Superior temporal gyrus (tissue), 1 donor: ENCODE measurements at regions not wholly inside any gene's neighbourhood (a gene's known extent, or its start where the extent isn't known, plus 50 kb on each side); places are given as distances from the start of the nearest gene placed in this dataset.
"Not testable (repeated sequence)": the region's sequence is repeated elsewhere in the genome, so short reads cannot be mapped to it uniquely, and the experiment has no call there.

ENCODE experiments used
- DNase-seq: peaks from one replicate; pipeline ENCODE4 v3.0.0-alpha.2; 2016; ENCODE audit errors: extremely low spot score

DNA sequence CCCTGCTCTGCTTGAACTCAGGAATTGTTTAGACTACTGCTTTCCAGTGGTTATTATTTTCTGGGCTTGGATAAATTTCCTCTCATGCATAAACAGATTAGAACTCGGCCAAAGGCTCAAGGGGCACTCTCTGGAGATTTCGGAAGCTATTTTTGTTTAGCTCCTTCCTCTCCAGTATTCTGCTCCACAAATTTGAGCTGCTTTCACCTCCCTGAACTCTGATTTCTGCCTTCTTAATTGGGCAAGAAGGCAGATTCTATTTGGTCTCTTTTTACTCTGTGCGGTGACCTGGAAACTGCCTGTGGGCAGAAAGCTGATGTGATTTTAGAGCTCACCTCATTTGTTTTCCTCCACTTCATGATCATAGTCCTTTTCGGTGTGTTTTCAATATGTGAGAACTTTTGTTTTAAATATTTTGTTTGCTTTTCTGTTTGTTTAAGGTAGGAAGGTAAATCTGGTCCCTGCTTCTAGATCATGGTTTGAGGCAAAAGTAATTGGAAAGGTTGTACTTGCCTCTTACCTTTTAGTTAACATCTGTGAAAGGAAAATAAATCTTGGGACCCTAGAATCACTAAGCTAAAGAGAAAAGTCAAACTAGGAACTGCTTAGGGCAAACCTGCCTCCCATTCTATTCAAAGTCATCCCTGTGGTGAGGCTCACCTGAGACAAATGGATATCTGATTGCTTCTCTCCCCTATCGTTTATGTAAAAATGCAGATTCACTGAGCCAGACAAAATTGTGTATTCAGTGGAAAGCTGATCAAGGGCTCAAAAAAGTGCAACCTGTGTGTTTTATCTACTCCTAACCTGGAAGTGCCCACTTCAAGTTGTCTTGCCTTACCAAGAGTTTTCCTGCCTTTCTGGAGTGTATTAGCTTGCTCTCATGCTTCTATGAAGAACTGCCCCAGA lies 714.7 kb upstream of the PCDH20 start:
- no peak for DNase-seq

DNA sequence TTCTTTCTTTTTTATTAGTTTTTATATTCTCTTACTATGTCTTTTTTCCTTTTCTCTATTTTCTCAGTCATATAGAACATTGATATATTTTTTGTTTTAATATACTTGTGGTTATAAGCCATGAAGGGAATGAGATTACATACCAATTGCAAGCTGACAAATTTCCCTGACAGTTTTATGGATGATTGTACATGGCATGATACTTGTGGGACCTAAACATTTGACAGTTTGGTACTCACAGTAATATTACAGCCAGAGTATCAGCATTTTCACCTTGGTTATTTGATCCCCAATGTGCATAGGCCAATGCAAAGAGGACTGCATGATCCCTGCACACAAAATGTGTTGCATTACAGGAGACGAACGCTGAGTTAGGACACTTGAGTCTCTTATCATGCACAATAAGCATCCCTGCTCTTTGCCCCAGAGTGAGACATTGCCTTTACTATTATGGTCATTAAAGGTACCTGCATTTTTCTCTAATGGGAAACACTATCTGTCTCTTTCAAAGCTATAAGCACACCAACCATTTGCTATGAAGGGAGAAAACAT lies 713.4 kb upstream of the PCDH20 start:
- no peak for DNase-seq

DNA sequence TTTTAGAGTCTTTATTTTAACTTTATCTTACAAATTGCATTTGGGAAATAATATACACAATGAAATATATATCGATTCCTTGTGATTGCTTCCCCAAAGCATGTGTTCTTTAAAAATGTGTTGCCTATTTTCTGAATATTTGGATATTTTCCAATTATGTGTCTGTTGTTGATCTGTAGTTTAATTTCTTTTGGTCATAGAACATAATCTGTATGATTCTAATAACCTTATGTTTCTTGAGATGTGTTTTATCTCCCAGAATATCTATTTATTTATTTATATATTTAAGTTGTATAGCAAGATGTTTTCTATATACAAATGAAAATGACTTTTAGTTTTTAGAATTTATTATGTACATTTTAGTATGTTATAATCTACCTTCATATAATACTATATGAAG lies 710.8 kb upstream of the PCDH20 start:
- no peak for DNase-seq

DNA sequence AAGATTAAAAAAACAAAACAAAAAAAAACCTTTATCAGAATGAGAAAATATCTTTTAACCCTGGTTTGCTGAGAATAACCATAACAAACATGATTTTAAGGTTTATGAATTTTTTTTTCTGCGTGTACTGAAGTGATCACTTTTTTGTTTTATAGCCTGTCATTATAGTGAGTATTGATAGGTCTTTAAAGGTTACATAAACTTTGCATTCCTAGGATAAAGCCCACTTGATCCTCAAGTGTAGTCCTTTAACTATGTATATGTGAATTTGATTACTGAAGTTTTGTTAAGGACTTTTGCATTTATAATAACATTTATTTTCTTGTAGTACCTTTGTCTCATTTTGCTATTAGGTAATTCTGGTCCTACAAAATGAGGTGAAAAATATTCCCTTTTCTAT lies 709.8 kb upstream of the PCDH20 start:
- no peak for DNase-seq

DNA sequence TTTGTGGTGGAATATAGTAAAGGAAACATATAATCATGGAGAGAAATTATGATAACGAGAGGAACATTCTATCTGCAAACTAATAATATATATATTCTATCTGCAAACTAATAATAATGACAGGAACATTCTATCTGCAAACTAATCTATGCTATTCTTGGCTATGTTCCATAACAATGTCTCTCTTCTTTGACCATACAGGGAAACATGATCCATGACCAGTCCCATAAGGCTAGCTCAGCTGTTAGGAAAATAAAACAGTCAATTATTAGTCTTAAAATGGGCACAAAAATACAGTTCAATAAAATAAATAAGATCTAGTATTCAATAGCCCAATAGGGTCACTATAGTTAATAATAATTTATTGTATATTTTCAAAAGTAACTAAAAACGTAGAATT lies 707.8 kb upstream of the PCDH20 start:
- no peak for DNase-seq

DNA sequence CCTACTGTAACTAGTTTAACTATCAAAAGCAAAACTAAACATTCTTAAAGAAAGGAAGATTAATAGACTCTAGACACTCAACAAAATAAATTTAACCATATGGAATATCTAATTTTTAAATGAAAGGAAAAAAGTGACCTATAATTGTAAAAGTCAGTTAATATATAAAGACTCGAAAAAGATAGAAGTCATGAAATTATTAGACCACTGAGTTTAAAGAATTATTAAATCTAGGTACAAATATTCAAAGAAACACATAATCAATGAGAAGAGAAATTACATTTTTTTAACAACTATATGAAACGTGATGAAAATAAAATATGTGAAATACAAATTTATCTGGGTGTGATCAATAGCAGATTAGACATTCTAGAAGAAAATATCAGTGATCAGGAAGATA lies 706.8 kb upstream of the PCDH20 start:
- DNase-seq = no peak

DNA sequence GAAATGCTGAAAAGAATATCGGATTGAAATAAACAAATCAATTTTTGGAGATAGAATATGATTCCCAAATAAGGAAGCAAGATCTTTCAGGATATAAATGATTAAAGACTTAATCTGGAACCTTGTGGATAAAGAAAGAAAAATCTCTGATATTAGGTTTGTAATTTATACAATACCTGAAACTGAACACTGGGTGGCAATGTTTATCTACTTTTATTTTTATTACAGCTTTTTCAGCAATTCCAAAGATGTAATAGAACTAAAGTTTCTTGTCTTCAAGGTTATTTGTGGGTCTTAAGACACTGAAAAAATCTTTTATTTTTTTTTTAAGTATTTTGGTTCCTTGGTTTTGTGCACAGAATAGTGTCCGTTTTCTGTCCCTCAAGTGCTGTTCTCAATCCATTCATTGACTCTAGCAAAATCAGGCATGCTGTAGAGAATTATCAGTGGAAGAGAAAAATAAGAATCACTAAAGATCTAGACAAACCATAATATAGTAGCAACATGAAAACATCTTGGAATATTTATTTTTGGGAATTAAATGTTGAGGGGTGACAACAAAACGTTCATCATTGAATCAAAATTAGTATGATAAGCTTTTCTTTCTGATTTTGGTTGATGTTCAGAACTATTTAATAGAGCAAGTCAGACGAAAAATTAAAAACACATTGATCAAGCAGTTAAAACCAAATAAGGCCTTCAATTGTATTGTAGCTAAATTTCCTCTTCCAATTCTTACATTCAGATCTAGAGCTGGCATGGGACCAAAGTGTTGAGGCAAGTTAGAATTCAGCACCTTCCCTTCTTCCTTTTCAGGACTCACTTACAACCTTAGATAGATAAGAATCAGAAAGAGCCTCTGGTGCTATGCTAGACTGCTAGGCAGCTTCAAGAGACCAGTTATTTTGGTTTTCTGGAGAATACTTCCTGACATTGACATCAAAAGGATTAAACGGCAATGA lies 704.4 kb upstream of the PCDH20 start:
- peak; percentile 73 for DNase-seq

DNA sequence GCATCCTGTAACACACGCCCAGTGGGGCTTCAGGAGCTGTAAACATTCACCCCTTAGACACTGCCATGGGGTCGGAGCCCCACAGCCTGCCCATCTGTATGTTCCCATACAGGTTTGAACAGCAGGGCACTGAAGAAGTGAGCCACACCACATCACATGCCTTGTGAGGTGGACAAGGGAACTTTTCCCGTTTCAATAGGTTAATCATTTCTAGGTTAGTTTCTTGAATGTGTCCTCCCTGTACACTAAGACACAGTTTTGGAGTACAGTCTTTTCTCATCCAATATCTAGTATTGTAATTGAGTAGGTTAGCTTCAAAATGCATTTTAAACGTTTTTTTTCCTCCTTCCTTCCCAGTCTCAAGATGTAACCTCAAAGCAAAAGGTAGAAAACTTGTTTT lies 700.2 kb upstream of the PCDH20 start:
- DNase-seq = no peak

DNA sequence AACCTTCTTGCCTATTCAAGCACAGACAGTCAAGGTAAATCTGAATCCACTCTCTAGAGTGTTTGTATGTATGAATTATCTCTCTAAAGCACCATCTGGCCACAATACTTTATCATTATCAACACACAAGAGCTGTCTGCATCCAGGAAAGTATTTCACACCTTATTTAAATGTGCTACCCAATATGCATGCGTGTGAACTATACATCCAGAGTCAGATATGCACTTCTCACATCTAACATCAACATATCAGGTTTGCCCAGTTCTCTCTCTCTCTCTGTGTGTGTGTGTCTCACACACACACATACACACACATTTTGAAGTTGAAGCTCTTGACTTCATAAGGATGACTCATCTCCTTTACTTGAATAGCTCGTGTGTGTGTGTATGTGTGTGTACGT lies 697.5 kb upstream of the PCDH20 start:
- no peak for DNase-seq

DNA sequence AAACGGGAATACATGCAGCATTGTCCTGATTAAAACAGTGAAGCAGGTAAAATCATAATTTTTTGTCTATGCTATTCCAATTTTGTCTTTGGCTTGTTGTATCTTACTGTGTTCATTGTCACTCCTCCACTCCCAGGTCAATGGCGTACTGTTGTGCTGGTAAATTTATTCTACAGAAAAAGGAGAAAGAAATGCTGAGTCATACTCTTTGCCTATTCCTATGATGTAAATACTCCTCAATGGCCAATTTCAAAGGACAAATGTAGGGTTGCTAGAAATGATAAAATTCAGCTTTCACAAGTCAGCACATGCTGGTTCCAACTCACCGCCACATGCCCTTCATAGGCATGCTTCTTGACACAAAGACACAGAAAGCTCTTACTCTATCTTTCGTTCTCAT lies 694.4 kb upstream of the PCDH20 start:
- no peak for DNase-seq

DNA sequence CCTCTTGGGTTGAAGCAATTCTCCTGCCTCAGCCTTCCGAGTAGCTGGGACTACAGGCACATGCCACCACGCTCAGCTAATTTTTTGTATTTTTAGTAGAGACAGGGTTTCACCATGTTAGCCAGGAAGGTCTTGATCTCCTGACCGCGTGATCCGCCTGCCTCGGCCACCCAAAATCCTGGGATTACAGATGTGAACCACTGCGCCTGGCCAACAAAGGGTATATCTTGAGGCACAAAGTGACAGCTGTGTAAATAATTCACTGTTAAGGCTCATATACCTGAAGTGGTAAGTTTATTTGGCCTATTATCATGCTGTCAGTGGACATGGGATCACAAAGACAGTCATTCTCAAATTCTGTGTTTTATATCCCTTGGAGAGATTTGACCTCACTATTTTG lies 688.5 kb upstream of the PCDH20 start:
- not testable (repeated sequence) for DNase-seq

DNA sequence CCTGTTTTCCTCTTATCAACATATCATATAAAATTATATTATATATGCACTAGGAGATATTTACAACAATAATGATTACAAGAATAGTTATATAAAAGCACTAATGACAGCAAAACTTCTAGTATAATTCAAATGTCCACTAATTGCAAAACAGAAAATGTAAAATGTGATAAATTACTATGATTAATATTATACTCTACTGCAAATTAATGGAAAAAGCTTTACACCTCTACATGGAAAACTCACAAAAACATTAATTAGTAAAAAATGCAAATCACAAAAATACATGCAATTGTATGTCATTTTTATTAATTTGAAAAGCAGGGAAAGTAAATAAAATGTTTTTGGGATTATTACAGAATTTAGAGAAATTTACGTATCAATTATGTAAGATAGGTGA lies 681.0 kb upstream of the PCDH20 start:
- DNase-seq = no peak

DNA sequence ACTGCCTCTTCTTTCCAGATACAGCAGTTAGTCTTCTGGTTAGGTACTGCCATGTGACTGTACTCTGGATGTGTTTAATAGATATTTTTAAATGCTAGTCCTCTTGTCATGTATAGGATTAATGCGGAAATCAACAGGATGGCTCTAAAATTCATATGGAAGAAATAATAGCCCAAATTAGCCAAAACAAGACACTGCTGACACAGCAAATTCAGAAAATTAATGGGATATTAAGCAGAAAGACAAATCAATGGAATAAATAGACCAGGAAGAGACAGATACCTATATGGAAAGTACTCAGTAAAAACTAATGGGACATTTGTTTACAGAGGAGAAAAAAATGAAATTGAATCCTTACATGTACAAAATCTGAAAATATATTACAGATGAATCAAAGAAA lies 679.3 kb upstream of the PCDH20 start:
- DNase-seq = no peak

DNA sequence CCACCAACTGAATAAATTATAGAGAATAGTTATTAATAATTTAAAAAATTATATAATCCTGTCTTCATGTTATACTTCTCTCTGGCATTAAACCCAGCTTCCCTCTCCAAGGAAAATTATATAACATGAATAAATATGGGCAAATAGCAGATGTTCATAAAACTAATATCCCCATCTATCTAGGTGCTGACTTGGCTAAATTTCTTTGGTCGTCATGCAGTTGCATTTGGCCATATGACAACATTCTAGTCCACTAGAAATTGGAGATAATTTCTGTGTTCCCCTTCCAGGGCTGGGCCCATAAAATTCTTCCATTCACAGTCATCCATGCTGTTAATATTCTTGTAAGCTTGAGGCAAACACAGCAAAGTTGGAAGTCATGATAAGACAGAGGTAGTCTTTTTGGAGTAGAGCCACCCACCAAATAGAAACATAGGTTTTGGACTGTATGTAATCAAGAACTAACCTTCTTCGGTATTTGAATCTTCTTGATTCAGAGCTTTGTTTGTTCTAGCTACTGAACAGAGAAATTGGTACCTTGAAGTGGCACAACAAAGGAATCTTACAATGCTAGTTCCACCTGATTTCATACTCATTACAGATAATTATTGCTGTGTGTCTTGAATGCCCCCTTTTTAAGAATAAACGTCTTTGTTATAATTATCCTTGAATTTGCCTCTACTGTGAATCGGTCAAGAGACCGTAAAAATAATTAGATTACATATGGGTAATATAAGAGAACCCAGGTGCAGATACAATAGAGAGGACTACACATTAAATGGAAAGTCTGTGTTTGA lies 678.5 kb upstream of the PCDH20 start:
- DNase-seq = no peak

DNA sequence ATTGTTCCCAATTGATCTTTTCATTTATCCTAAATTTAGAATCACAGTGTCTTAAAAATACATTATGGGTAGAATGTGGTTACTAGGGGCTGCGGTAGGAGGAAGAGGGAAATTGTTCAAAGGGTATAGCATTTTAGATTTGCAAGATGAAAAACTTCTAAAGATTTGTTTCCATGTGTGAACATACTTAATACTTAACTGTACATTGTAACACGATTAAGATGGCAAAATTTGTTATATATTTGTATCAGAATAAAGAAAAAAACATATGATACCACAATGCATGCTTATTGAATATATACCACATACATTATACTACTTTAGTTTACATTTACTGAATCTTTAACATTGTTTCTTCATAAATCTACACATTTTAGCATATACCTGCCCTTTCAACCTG lies 677.3 kb upstream of the PCDH20 start:
- DNase-seq = no peak

DNA sequence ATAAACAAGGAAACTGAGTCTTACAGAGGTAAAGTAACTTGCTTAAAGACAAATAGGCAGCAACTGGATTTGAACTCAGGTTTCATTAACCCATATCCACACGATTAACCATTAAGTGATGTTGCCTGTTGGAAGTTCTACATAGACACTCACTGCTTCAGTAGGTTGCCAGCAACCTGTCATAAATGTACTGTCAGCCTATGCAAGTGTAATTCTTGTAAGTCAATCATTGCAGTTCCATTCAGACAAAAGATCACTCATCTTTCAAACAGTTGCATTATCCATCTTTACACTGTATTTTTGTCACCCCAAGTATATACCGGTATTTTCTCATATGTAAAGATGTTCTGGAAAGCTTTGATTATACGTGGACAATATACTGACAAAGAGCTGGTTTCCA lies 676.9 kb upstream of the PCDH20 start:
- no peak for DNase-seq

DNA sequence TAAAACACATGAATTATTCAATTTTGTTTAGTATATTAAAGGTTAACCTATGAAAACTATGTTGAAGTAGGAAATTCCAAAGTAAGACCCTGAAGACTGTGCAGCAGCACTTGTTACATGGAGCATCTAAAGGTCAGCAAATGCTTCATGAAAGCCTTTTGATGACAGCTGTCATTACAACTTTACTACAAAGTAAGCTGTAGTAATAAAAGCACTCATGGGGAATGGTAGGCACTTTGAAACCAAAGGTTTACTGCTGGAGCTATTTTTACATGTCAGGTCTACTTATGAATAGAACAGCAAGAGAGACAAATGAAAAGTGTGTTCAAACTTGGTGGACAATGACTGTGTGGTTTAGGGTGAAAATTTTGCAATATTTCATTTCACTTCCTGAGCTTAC lies 672.5 kb upstream of the PCDH20 start:
- no peak for DNase-seq

DNA sequence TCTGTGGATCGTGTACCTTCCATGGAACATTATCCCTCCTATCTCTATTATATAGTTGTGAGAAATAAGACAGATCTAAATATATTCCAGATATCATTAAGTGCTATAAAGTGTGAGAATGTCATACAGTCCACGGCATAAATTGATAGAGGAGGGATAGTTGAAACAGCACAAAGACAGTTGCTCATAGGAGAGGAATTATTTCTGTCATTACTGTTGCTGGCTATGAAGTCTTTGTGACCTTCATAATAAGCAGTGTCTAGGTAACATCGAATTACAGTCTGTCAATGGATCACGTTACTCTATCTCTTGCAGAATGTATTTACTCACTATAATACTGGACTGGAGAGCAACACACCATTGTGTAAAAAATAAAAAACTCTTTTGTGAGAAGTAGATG lies 671.5 kb upstream of the PCDH20 start:
- no peak for DNase-seq

DNA sequence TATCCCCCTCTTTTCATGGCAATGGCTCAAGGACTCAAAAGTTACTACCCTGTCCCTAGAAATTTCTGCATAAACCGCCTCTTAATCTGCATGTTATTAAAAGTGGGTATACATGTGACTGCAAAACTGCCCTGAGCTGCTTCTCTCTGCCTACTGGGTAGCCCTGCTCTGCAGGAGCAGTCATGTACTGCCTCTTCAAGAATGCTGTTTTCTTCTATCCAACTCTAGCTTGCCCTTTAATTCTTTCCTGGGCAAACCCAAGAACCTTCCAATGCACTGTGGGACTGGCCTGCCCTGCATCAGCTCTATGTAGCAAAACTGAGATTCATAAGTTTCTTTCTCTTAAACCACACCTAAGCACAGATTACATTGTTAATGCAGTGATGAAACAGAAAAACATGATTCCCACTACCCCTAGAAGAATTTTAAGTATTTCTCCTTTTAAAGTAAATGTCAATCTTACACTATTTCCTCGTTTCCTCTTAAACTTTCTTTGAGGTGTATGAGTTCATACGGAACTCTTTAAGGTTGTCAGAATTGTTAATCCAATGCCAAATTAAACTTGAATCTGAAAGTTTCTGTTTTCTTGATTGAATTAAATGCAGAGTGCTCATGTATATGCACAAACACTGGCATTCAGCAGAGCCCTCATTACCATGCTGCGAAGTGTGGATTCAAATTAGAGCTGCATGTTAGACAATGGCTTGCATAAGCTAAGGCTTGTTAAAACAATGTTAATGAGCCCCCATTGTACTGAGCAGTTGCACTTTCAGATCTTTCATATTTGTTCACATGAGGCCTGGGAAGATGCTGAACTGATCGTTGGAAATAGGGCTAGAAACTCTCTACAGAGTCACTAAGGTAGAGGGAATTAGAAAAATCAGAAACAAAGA lies 669.9 kb upstream of the PCDH20 start:
- no peak for DNase-seq

DNA sequence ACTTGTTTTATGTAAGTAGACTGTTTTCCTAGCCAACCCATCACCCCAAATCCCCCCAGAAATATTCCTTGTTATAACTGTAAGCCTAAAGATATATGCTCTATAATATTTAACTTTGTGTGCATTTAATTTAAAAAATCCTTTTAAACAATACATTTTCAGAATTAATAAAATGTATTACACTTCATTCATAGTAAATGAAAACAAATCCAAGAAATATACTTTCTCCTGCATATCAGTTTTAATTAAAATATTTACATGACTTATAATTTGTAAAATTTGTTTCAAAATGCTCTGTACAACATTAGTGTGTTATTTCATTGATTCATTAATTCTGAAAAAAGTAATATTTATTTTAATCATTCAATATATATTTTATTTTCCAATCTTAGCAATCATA lies 669.1 kb upstream of the PCDH20 start:
- DNase-seq = no peak

DNA sequence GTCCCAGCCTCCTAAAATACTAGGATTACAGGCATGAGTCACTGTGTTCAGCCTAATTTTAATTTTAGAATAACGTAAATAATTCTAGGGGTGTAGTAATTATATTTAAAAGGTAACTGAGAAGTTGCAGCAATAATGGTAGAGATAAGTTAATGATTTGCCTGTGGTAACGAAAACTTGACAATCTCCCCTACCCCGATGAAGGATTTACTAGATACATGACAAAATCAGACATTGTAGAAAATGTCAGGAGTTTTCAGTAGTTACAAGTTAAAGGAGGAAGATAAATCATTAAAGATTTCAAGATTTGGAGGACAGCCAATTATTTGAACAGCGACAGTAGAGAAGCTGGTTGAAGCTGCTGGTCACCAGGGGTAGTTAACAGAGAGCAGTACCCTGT lies 652.2 kb upstream of the PCDH20 start:
- DNase-seq = no peak
